Activated naive CD8-positive, alpha-beta T cell treated with anti-CD3 and anti-CD28 coated beads, Interleukin-2, amount 10 ng/mL, durations not matched to agents 7 days and 5 days (primary cell): ENCODE measurements at regions not wholly inside any gene's neighbourhood (a gene's known extent, or its start where the extent isn't known, plus 50 kb on each side); places are given as distances from the start of the nearest gene placed in this dataset.

Source experiments
- ATAC-seq: fragments of 150-1000 bp; cut with Tn5 transposase; one replicate; pipeline ENCODE4 v1.10.0; 2021; ENCODE audit warnings: low read depth, moderate library complexity
- POLR2A ChIA-PET: fragments of 350-600 bp; sonication (Branson Sonifier 250); formaldehyde crosslinking; loops from one replicate; lab custom pipeline; 2021; ENCODE audit warnings: antibody characterized with exemption; lab: Charles Lee
- DNase-seq: peaks from one replicate; pipeline ENCODE4 v3.0.0; 2021
- H3K27ac Mint-ChIP-seq: one replicate; pipeline ENCODE4 v1.8.0; 2022; ENCODE audit warnings: mild to moderate bottlenecking, mixed read lengths
- H3K27me3 Mint-ChIP-seq: one replicate; pipeline ENCODE4 v1.8.0; 2022; ENCODE audit warnings: mild to moderate bottlenecking, moderate library complexity, mixed read lengths
- H3K36me3 Mint-ChIP-seq: one replicate; pipeline ENCODE4 v1.8.0; 2021; ENCODE audit warnings: mild to moderate bottlenecking, mixed read lengths
- H3K4me1 Mint-ChIP-seq: one replicate; pipeline ENCODE4 v1.8.0; 2021; ENCODE audit warnings: mixed read lengths
- H3K4me3 Mint-ChIP-seq: one replicate; pipeline ENCODE4 v1.8.0; 2022; ENCODE audit warnings: mild to moderate bottlenecking, moderate library complexity, mixed read lengths
- H3K9me3 Mint-ChIP-seq: one replicate; pipeline ENCODE4 v1.8.0; 2021; ENCODE audit warnings: mixed read lengths

DNA sequence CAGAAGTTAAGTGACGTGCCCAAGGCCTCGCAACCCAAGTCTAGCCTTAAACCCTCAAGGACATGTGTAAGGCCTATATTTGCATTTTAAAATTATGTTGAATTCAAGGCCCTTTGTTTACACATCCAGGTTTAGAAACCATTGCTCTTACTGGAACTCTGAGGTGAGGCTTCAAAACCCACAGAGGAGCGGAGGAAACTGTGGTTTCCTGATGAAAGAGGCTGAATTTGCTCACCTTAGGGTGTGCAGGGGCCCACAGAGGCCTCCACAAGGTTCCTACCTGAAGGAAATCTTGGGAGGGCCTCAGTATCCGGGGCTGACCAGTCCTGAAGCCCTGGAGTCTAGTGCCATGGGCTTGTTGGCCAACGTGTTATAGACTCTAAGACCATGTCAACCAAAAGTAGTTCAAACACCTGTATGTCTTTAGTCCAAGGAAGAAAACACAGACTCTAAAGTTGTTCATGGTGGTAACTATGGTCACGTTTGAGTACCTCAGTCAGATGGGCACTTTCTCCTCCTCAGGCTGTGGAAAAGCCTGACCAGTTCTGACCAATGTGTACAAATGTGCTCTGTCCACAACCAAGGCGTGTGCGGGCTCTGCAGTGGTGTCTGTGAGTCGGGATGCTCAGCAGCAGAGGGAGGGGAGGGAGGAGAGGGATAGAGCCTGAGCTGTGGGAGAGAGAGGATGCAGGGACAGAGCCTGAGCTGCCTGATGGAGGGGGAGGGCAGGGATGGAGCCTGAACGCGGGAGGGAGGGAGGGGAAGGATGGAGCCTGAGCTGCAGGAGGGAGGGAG lies 124.6 kb upstream of the ERCC6L2 start:
- peak overlapping the region; percentile 42 for H3K27ac Mint-ChIP-seq
- H3K27me3 Mint-ChIP-seq, result peaks cover 42% of the 10 kb centered on the region
- ATAC-seq (peak; percentile 73), DNase-seq (peak; percentile 45)
- peak overlapping the region; percentile 50 for H3K4me3 Mint-ChIP-seq
- no peaks in the 10 kb centered on the region for H3K9me3 Mint-ChIP-seq
- H3K36me3 Mint-ChIP-seq, result peaks cover 2% of the 10 kb centered on the region
- H3K4me1 Mint-ChIP-seq, result peaks cover 10% of the 10 kb centered on the region
- POLR2A ChIA-PET, result no interaction called here

GRCh38 chr9:95749493-95749892 lies 126.0 kb upstream of the ERCC6L2 start:
- Mint-ChIP-seq H3K27ac (no peak overlapping the region), H3K36me3 (peaks cover 2% of the 10 kb centered on the region), H3K4me3 (no peak overlapping the region), H3K4me1 (peaks cover 10% of the 10 kb centered on the region), H3K27me3 (peaks cover 35% of the 10 kb centered on the region), H3K9me3 (no peaks in the 10 kb centered on the region)
- POLR2A ChIA-PET, result no interaction called here
- DNase-seq (no peak), ATAC-seq (no peak)

- no peak overlapping the region for H3K4me3 Mint-ChIP-seq
- ATAC-seq (no peak), DNase-seq (no peak)
- peaks cover 2% of the 10 kb centered on the region for H3K36me3 Mint-ChIP-seq
- H3K9me3 Mint-ChIP-seq, result no peaks in the 10 kb centered on the region
- peaks cover 43% of the 10 kb centered on the region for H3K27me3 Mint-ChIP-seq
- peaks cover 8% of the 10 kb centered on the region for H3K4me1 Mint-ChIP-seq
- no peak overlapping the region for H3K27ac Mint-ChIP-seq
- POLR2A ChIA-PET, result no interaction called here
Measured at GRCh38 chr9:95746408-95747180, 128.9 kb upstream of the ERCC6L2 start.

DNA sequence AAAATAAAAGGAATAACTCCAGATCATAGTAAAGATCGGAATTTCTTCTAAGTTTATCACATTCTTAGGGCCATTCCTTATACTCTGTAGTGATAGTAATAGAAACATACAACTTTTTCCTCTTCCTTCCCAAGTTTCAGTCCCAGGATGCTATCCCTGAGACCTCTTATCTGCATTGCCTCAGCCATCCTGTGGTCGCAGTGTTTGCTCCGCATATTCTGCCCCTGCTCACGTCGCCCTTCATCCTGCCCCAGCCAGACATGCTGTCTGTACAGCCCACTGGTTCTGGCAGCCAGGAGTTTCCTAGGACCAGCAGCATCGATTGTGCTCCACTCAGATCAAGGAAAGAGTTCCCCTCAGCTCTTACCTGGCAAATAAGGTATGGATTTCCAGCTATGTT lies 132.7 kb upstream of the ERCC6L2 start:
- POLR2A ChIA-PET, result no interaction called here
- DNase-seq (no peak), ATAC-seq (no peak)
- H3K4me1 Mint-ChIP-seq, result no peaks in the 10 kb centered on the region
- H3K4me3 Mint-ChIP-seq, result no peak overlapping the region
- no peak overlapping the region for H3K27ac Mint-ChIP-seq
- H3K9me3 Mint-ChIP-seq, result no peaks in the 10 kb centered on the region
- peaks cover 27% of the 10 kb centered on the region for H3K27me3 Mint-ChIP-seq
- no peaks in the 10 kb centered on the region for H3K36me3 Mint-ChIP-seq

DNA sequence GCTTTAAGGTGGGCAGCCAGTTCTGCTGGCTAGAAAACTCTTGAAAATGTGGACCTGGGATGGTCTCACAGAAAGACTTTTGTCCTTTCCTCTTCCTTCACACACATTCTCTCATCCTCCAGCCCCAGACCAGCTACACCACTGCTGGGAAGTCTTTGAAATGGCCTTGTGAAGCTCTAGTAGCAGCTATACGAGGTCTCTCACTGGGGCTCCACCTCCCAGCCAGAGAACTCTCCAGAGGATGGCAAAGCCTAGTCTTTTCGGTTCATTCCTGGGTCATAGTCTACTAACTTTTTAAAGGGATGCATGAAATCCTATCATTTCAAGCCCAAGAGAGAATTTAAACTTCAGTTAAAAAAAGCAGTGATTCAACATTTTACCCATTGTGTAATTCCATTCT lies 133.9 kb upstream of the ERCC6L2 start:
- ATAC-seq, result no peak
- Mint-ChIP-seq H3K27ac (no peak overlapping the region), H3K27me3 (peaks cover 27% of the 10 kb centered on the region), H3K4me3 (no peak overlapping the region), H3K4me1 (no peaks in the 10 kb centered on the region), H3K9me3 (no peaks in the 10 kb centered on the region), H3K36me3 (no peaks in the 10 kb centered on the region)
- POLR2A ChIA-PET, result no interaction called here
- DNase-seq, result no peak

DNA sequence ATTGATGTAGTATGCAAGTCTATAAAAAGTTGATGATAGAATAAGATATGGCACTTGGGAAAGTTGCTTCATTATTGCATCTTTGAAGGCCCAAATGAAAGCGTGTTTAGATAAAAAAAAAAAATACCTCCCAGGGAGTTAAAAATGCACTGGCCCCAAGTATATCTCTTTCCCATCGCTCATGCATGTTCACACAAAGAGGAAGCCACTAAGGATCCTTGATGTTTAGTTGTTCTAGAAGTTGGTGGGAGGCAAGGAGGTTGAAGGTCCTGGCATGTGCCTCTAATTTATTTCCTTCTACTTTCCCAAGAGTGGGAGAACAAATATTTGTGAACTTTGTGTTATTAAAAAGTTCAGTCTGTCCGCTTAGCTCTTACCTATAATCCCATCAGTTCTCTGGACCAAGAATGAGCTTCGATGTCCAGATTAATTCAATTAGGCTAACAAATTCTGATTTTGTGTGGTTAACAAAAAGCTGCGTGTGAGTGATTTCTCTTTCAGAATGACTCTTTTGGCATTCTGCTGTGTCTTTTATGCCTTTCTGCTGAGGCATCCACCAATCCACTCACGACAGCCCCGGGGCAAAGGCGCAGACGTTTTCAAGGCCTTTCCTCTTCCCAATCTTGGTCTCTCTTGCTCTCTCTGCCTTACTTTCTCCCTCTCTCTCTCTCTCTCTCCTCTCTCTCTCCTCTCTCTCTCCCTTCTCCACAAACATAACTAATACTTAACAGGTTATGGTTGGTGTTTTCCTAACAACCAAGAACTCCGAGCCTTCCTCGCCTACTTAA lies 135.1 kb upstream of the ERCC6L2 start:
- no peak overlapping the region for H3K27ac Mint-ChIP-seq
- H3K36me3 Mint-ChIP-seq, result no peaks in the 10 kb centered on the region
- ATAC-seq (no peak), DNase-seq (no peak)
- no peak overlapping the region for H3K4me3 Mint-ChIP-seq
- H3K4me1 Mint-ChIP-seq, result peaks cover 4% of the 10 kb centered on the region
- H3K9me3 Mint-ChIP-seq, result no peaks in the 10 kb centered on the region
- H3K27me3 Mint-ChIP-seq, result peaks cover 31% of the 10 kb centered on the region
- POLR2A ChIA-PET, result no interaction called here

- Mint-ChIP-seq H3K36me3 (no peaks in the 10 kb centered on the region), H3K4me3 (no peak overlapping the region)
- POLR2A ChIA-PET, result no interaction called here
Measured at GRCh38 chr9:95738438-95738837, 137.1 kb upstream of the ERCC6L2 start.

GRCh38 chr9:95736891-95737522 lies 138.5 kb upstream of the ERCC6L2 start:
- no peak overlapping the region for H3K27ac Mint-ChIP-seq
- H3K4me1 Mint-ChIP-seq, result peaks cover 4% of the 10 kb centered on the region
- H3K36me3 Mint-ChIP-seq, result no peaks in the 10 kb centered on the region
- no peaks in the 10 kb centered on the region for H3K9me3 Mint-ChIP-seq
- peaks cover 36% of the 10 kb centered on the region for H3K27me3 Mint-ChIP-seq
- POLR2A ChIA-PET, result no interaction called here
- DNase-seq, result no peak
- no peak for ATAC-seq
- no peak overlapping the region for H3K4me3 Mint-ChIP-seq

More at GRCh38 chr9:95738438-95738837, 137.1 kb upstream of the ERCC6L2 start:
- Mint-ChIP-seq H3K27ac (no peak overlapping the region), H3K4me1 (peaks cover 4% of the 10 kb centered on the region), H3K9me3 (no peaks in the 10 kb centered on the region), H3K27me3 (peaks cover 37% of the 10 kb centered on the region)
- DNase-seq (no peak), ATAC-seq (no peak)

DNA sequence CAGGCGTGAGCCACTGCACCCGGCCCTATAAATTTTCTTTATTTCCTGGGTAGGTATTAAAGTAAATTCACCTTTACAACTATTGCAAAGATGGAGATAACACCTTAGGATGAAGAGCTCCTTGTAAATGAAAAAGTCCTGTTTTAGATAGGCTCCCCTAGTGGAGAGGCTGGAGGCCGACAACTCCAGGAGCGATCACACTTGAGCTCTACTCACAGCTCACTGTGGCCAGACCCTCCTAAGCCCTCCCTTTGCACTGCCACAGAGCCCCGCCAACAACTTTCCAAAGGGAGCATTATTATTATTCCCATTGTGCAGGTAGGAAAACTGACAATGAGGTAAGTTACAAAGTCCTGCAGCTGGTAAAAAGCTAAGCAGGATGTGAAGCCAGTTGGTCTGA lies 139.1 kb upstream of the ERCC6L2 start:
- H3K4me1 Mint-ChIP-seq, result peaks cover 4% of the 10 kb centered on the region
- no peaks in the 10 kb centered on the region for H3K9me3 Mint-ChIP-seq
- H3K36me3 Mint-ChIP-seq, result no peaks in the 10 kb centered on the region
- peaks cover 35% of the 10 kb centered on the region for H3K27me3 Mint-ChIP-seq
- DNase-seq (no peak), ATAC-seq (no peak)
- H3K27ac Mint-ChIP-seq, result no peak overlapping the region
- POLR2A ChIA-PET, result no interaction called here
- H3K4me3 Mint-ChIP-seq, result no peak overlapping the region

DNA sequence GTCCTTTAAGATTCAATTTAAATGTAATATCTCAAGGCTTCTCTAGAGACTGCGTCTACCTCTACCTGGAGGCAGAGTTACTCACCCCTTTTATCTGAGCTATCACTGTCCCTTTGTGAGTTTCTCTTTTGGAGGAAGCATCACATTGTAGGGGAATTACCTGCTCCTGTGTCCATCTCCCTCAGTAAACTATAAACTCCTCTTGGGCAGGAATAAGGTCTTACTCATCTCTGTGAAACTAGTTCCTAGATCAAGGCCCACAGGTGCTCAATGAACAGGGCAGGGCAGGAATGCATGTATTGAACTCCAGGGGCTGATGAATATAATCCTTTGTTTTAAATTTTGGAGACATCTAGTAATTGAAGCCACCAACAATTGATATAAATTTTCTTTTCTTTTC lies 139.8 kb upstream of the ERCC6L2 start:
- no peak overlapping the region for H3K4me3 Mint-ChIP-seq
- no peak for DNase-seq
- peaks cover 40% of the 10 kb centered on the region for H3K27me3 Mint-ChIP-seq
- H3K4me1 Mint-ChIP-seq, result peaks cover 4% of the 10 kb centered on the region
- POLR2A ChIA-PET, result no interaction called here
- H3K9me3 Mint-ChIP-seq, result peaks cover 2% of the 10 kb centered on the region
- no peak for ATAC-seq
- H3K27ac Mint-ChIP-seq, result no peak overlapping the region
- H3K36me3 Mint-ChIP-seq, result peaks cover 2% of the 10 kb centered on the region

DNA sequence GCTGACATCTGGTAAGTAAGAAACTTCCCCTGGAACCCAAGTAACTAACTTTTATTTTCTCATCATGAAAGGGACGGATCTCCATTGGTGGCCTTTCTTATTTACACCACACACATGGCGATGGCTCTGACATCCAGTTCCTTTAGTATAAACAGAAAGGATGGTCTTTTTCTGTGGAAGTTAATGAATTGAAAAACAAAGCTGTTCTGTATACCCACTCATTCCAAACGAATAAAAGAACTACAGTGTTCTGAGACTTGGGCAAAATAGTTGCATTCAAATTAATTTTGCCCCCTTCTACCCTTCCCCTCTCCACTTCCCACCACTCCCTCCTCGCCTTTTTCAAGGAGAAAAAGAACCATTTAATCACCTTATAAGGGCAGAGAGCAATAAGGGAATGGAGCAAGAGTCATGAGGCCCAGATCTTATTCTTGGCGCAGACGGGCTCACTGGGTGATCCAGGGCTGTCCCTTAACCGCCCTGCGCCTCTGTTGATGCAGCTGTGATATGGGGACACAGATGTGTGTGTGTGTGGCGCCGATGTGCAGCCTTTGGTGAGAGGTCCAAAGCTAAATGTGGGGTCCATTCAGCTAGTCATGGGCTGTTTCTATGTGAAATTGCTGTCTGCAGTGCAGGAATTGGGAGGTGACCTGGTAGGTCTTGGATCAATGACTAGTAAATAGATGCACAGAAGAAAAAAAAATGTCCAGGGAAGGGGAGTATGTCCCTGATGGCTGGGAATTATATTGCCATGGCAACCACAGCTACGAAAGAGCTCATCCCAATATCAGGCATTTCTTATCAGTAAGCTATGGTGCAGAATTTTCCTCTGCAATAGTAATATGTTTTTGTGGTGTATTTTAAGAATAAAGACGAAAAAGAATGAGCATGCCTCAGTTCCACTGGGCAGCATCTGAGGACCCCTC lies 141.5 kb upstream of the ERCC6L2 start:
- Mint-ChIP-seq H3K4me3 (no peak overlapping the region), H3K4me1 (peaks cover 4% of the 10 kb centered on the region), H3K27me3 (peaks cover 40% of the 10 kb centered on the region), H3K27ac (no peak overlapping the region), H3K9me3 (peaks cover 2% of the 10 kb centered on the region), H3K36me3 (peaks cover 2% of the 10 kb centered on the region)
- ATAC-seq (no peak), DNase-seq (no peak)
- POLR2A ChIA-PET, result no interaction called here
